Transverse colon (tissue), 4 donors: ENCODE measurements at regions not wholly inside any gene's neighbourhood (a gene's known extent, or its start where the extent isn't known, plus 50 kb on each side); places are given as distances from the start of the nearest gene placed in this dataset.

ENCODE experiments used
- DNase-seq: peaks from one replicate; pipeline ENCODE4 v3.0.0-alpha.2; 2019
- H3K27ac ChIP-seq, 4 donors: fragments of 200-600 bp; sonication (generic); 2 replicates each; pipeline ENCODE4 v1.5.1; 2016 to 2018; ENCODE audit warnings: inconsistent platforms in 4 of 4
- H3K27me3 ChIP-seq: fragments of 200-600 bp; sonication (generic); 2 replicates; pipeline ENCODE4 v1.5.1; 2017; ENCODE audit warnings: inconsistent platforms
- H3K36me3 ChIP-seq, 4 donors: fragments of 200-600 bp; sonication (generic); 2 replicates each; pipeline ENCODE4 v1.5.1; 2017 to 2019; ENCODE audit warnings: inconsistent platforms in 4 of 4
- H3K4me1 ChIP-seq, 4 donors: fragments of 200-600 bp; sonication (generic); 2 replicates each; pipeline ENCODE4 v1.5.1; 2017 to 2020; ENCODE audit warnings: inconsistent platforms in 4 of 4
- H3K4me3 ChIP-seq, 4 donors: fragments of 200-600 bp; sonication (generic); 1 replicate in 1 of 4; 2 replicates in 3 of 4; pipeline versions ENCODE4 v1.5.1 to v1.6.1; 2017 to 2019; ENCODE audit warnings: inconsistent platforms in 4 of 4
- H3K9me3 ChIP-seq, 2 donors: fragments of 200-600 bp; sonication (generic); 2 replicates each; pipeline ENCODE4 v1.5.1; 2017 to 2019; ENCODE audit warnings: inconsistent platforms in 2 of 2
- EP300 ChIP-seq: sonication (generic); formaldehyde crosslinking; IDR thresholded peaks from one replicate; pipeline ENCODE4 v1.6.1; 2017; ENCODE audit warnings: antibody characterized with exemption, low read depth
- POLR2A ChIP-seq: fragments of 450-650 bp; IDR thresholded peaks from one replicate; pipeline ENCODE4 v1.6.1; 2016; ENCODE audit warnings: antibody characterized with exemption, mild to moderate bottlenecking, moderate library complexity
- POLR2AphosphoS5 ChIP-seq, 3 donors: sonication (generic); formaldehyde crosslinking; IDR thresholded peaks; one replicate each; pipeline ENCODE4 v1.6.1; 2016; ENCODE audit warnings: antibody characterized with exemption in 3 of 3
- WGBS, 2 donors: methylation state at CpG; one replicate each; pipeline ENCODE4 v1.1.5; 2018; ENCODE audit warnings: low coverage in 1 of 2; 5-methylcytosine and 5-hydroxymethylcytosine counted together
- in situ Hi-C, 4 donors: fragments of 200-750 bp; cut with MboI; loops; one replicate each; pipeline versions ENCODE4 v1.15.0 to v1.15.1; 2017; ENCODE audit warnings: low sequenced_read_pairs in 3 of 4, low pct_ligation_motif_present in 1 of 4, low pct_unique_long_range_greater_than_20kb in 1 of 4
- intact Hi-C: fragments of 100-400 bp; cut with DNase I; formaldehyde crosslinking; loops from one replicate; pipeline ENCODE4 v1.15.1; 2023; ENCODE audit warnings: low total_unique reads
- TF ChIP-seq, protein P1 (sequence below), 5 experiments: fragments of 200-600 bp in 3 of 5; fragments of 450-650 bp in 2 of 5; sonication (generic) in 3 of 5; IDR thresholded peaks; 1 replicate in 2 of 5; 2 replicates in 3 of 5; pipeline ENCODE4 v1.5.1; 2016 to 2017; ENCODE audit warnings: antibody characterized with exemption in 5 of 5, inconsistent platforms in 3 of 5, mild to moderate bottlenecking in 2 of 5, moderate library complexity in 1 of 5

GRCh38 chr13:104949840-104950740, 1585.4 kb downstream of the EFNB2 start:
- intact Hi-C loops (no loop called here), in situ Hi-C loops (no loop called here)
- no peaks in the 10 kb centered on the region for H3K36me3 ChIP-seq
- no peaks in the 10 kb centered on the region for H3K4me1 ChIP-seq
- no peaks in the 10 kb centered on the region for H3K27me3 ChIP-seq
- no peak overlapping the region for H3K27ac ChIP-seq
- 78 to 81% methylated on average over 4 to 9 of the region's 9 CpGs for WGBS, 2 donors
- no peaks in the 10 kb centered on the region for H3K9me3 ChIP-seq
- TF ChIP-seq EP300 (no peak), POLR2A (no peak), POLR2AphosphoS5 (IDR thresholded peaks at IDR 0.05) (no peak)
- TF ChIP-seq, protein P1, sequence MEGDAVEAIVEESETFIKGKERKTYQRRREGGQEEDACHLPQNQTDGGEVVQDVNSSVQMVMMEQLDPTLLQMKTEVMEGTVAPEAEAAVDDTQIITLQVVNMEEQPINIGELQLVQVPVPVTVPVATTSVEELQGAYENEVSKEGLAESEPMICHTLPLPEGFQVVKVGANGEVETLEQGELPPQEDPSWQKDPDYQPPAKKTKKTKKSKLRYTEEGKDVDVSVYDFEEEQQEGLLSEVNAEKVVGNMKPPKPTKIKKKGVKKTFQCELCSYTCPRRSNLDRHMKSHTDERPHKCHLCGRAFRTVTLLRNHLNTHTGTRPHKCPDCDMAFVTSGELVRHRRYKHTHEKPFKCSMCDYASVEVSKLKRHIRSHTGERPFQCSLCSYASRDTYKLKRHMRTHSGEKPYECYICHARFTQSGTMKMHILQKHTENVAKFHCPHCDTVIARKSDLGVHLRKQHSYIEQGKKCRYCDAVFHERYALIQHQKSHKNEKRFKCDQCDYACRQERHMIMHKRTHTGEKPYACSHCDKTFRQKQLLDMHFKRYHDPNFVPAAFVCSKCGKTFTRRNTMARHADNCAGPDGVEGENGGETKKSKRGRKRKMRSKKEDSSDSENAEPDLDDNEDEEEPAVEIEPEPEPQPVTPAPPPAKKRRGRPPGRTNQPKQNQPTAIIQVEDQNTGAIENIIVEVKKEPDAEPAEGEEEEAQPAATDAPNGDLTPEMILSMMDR (IDR thresholded peaks at IDR 0.05) = no peak
- no peak for DNase-seq
- H3K4me3 ChIP-seq = no peak overlapping the region

DNA sequence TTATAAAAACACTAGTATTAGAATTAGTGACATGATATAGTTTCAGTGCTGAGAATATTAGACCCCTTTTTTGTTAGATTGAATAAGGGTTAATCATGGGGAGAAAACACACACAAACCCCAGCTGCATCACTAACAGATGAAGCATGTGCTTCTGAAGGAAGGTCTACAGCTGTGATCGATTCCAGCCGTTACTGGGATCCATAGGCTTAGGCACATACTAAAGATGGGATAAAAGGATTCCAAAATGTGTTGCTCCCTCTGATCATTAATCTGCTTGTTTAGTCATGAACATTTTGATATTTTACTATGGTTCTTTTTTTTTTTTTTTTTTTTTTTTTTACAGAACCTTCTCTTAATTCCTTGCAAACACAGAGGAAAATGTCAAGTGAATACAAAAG, 1591.3 kb downstream of the EFNB2 start:
- H3K27me3 ChIP-seq = no peaks in the 10 kb centered on the region
- no peaks in the 10 kb centered on the region for H3K36me3 ChIP-seq
- no peak overlapping the region for H3K27ac ChIP-seq
- no peak for TF ChIP-seq POLR2AphosphoS5 (IDR thresholded peaks at IDR 0.05)
- TF ChIP-seq, protein P1 (IDR thresholded peaks at IDR 0.05) = no peak
- TF ChIP-seq EP300 = no peak
- no peak for DNase-seq
- no peaks in the 10 kb centered on the region for H3K4me1 ChIP-seq
- no peak overlapping the region for H3K4me3 ChIP-seq
- 63 to 76% methylated on average over 2 of the region's 2 CpGs for WGBS, 2 donors
- H3K9me3 ChIP-seq = no peaks in the 10 kb centered on the region
- in situ Hi-C loops = no loop called here
- intact Hi-C loops = no loop called here

DNA sequence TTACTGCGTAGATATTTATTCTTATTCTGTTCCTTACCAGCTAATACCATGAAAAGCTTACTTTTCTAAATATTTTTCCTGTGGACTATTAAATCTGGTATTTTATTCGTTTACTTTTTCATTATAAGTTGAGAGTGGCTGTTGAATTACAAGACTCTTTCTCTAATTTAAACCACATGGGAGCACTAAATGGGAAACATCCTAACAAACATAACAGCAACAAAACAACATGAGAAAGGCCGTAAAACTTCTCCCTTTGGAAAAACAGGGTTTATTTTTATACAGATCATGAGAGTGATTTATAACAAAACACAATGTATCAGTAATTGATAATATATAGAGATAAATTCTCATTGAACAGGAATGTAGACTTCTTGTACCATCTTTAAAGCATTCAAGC, 1592.1 kb downstream of the EFNB2 start:
- DNase-seq = no peak
- WGBS, 2 donors = 67 to 75% methylated on average over 3 of the region's 3 CpGs
- TF ChIP-seq, protein P1 (IDR thresholded peaks at IDR 0.05) = no peak
- TF ChIP-seq EP300 = no peak
- TF ChIP-seq POLR2AphosphoS5 (IDR thresholded peaks at IDR 0.05) = no peak
- no peak for TF ChIP-seq POLR2A
- Histone ChIP-seq H3K36me3 (no peaks in the 10 kb centered on the region), H3K27ac (no peak overlapping the region), H3K27me3 (no peaks in the 10 kb centered on the region), H3K9me3 (no peaks in the 10 kb centered on the region), H3K4me3 (no peak overlapping the region), H3K4me1 (no peaks in the 10 kb centered on the region)
- intact Hi-C loops = no loop called here
- in situ Hi-C loops = no loop called here

DNA sequence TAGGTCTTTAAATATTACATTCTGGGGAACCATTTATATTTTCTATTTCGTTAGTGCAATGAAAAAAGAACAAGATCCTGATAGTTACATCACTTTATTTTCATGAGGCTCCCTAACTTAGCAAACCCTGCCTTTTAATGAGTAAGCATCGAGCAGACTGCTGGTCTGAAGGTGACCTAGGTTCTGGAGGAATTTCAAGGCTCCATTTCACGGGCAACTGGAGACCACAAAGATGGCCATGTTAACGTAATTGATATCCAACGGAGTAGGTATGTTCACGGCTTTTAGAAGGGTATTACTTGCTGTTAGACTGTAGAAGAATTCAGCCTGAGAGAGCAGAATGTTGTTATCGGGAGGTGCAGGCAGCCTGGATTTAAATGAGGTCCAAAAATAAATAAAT, 1597.6 kb downstream of the EFNB2 start:
- intact Hi-C loops (no loop called here), in situ Hi-C loops (no loop called here)
- 54 to 78% methylated on average over 1 to 7 of the region's 7 CpGs for WGBS, 2 donors
- Histone ChIP-seq H3K4me1 (no peaks in the 10 kb centered on the region), H3K4me3 (no peak overlapping the region), H3K27me3 (no peaks in the 10 kb centered on the region), H3K36me3 (no peaks in the 10 kb centered on the region), H3K9me3 (no peaks in the 10 kb centered on the region), H3K27ac (no peak overlapping the region)
- no peak for DNase-seq
- TF ChIP-seq POLR2A (no peak), POLR2AphosphoS5 (IDR thresholded peaks at IDR 0.05) (no peak), EP300 (no peak)
- TF ChIP-seq, protein P1 (IDR thresholded peaks at IDR 0.05) = no peak
